ENCODE measurements at regions not wholly inside any gene's neighbourhood (a gene's known extent, or its start where the extent isn't known, plus 50 kb on each side); places are given as distances from the start of the nearest gene placed in this dataset.

DNA sequence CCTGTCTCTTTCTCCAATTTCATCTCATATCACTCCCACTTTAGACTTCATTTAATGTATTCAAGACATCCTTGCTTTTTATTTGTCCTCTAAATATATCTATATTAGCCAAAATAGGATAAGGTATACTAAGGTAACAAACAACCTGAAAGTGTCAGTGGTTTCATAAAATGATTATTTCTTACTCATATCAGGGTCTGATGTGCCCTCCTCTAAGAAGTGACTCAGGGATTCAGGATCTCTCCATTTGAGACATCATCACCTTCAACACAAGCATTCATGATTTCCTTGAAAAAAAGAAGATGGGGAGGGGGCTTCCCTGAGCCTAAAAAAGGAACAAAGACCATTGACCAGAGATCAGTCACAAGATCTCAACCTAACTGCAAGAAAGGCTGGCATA is 131.4 kb upstream of the POU2AF2 start:
- H3K4me3 ChIP-seq (ENCODE audit: low read depth, poor library complexity, severe bottlenecking): no peak overlapping the region
- DNase-seq (ENCODE audit: low spot score in 2 of 2): no peak
- TF ChIP-seq, protein P1, sequence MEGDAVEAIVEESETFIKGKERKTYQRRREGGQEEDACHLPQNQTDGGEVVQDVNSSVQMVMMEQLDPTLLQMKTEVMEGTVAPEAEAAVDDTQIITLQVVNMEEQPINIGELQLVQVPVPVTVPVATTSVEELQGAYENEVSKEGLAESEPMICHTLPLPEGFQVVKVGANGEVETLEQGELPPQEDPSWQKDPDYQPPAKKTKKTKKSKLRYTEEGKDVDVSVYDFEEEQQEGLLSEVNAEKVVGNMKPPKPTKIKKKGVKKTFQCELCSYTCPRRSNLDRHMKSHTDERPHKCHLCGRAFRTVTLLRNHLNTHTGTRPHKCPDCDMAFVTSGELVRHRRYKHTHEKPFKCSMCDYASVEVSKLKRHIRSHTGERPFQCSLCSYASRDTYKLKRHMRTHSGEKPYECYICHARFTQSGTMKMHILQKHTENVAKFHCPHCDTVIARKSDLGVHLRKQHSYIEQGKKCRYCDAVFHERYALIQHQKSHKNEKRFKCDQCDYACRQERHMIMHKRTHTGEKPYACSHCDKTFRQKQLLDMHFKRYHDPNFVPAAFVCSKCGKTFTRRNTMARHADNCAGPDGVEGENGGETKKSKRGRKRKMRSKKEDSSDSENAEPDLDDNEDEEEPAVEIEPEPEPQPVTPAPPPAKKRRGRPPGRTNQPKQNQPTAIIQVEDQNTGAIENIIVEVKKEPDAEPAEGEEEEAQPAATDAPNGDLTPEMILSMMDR (IDR thresholded peaks at IDR 0.05): no peak
- TF ChIP-seq POLR2A (IDR thresholded peaks at IDR 0.05): no peak
- intact Hi-C loops (cut with DNase I; ENCODE audit: low total_unique reads): no loop called here

GRCh38 chr11:111112614-111113013 is 132.9 kb upstream of the POU2AF2 start:
- no peak for TF ChIP-seq POLR2A (IDR thresholded peaks at IDR 0.05)
- TF ChIP-seq, protein P1 (IDR thresholded peaks at IDR 0.05): no peak
- WGBS, 2 donors: 77% methylated on average over 1 of the region's 1 CpG
- DNase-seq (ENCODE audit: low spot score in 2 of 2): no peak
- H3K4me3 ChIP-seq (ENCODE audit: low read depth, poor library complexity, severe bottlenecking): no peak overlapping the region
- intact Hi-C loops (cut with DNase I; ENCODE audit: low total_unique reads): no loop called here

- DNase-seq (ENCODE audit: low spot score in 2 of 2): no peak
- no peak for TF ChIP-seq POLR2A (IDR thresholded peaks at IDR 0.05)
- TF ChIP-seq, protein P1 (IDR thresholded peaks at IDR 0.05): no peak
- no peak overlapping the region for H3K4me3 ChIP-seq (ENCODE audit: low read depth, poor library complexity, severe bottlenecking)
- intact Hi-C loops (cut with DNase I; ENCODE audit: low total_unique reads): no loop called here
Observed at GRCh38 chr11:111107501-111107900, 138.0 kb upstream of the POU2AF2 start.

GRCh38 chr11:111106641-111107040 is 138.9 kb upstream of the POU2AF2 start:
- no peak overlapping the region for H3K4me3 ChIP-seq (ENCODE audit: low read depth, poor library complexity, severe bottlenecking)
- intact Hi-C loops (cut with DNase I; ENCODE audit: low total_unique reads): no loop called here
- DNase-seq (ENCODE audit: low spot score in 2 of 2): no peak
- WGBS, 2 donors: 78 to 84% methylated on average over 2 of the region's 2 CpGs
- TF ChIP-seq, protein P1 (IDR thresholded peaks at IDR 0.05): no peak
- TF ChIP-seq POLR2A (IDR thresholded peaks at IDR 0.05): no peak

DNA sequence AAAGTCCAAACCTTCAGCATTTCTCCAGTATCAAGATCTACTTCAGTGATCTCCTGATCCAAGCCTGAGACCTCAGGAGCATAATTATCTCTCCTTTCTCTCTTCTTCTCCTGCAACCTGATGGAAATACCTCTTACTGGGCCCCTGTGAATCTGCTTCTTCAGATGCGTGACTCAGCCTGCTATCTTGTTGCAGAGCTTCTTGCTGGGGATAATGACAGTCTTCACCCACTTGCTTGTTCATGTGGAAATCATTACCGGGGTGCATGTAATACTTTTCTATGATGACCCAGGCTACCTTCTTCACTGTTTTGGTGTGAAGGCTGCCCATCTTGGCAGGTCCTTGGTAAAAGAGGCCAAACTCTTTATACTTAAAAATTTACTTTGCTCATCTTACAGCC is 140.0 kb upstream of the POU2AF2 start:
- intact Hi-C loops (cut with DNase I; ENCODE audit: low total_unique reads): no loop called here
- DNase-seq (ENCODE audit: low spot score in 2 of 2): no peak
- WGBS, 2 donors: 82 to 91% methylated on average over 2 of the region's 2 CpGs
- no peak for TF ChIP-seq POLR2A (IDR thresholded peaks at IDR 0.05)
- TF ChIP-seq, protein P1 (IDR thresholded peaks at IDR 0.05): no peak
- no peak overlapping the region for H3K4me3 ChIP-seq (ENCODE audit: low read depth, poor library complexity, severe bottlenecking)

- DNase-seq (ENCODE audit: low spot score in 2 of 2): no peak
- no peak overlapping the region for H3K4me3 ChIP-seq (ENCODE audit: low read depth, poor library complexity, severe bottlenecking)
- intact Hi-C loops (cut with DNase I; ENCODE audit: low total_unique reads): no loop called here
- no peak for TF ChIP-seq POLR2A (IDR thresholded peaks at IDR 0.05)
- TF ChIP-seq, protein P1 (IDR thresholded peaks at IDR 0.05): no peak
Observed at GRCh38 chr11:111104185-111104584, 141.3 kb upstream of the POU2AF2 start.

Data from lower leg skin (tissue), 4 donors.